Gastroesophageal sphincter (tissue), 3 donors: ENCODE measurements at regions not wholly inside any gene's neighbourhood (a gene's known extent, or its start where the extent isn't known, plus 50 kb on each side); places are given as distances from the start of the nearest gene placed in this dataset.

Experiments
- CTCF ChIP-seq, 4 experiments: fragments of 200-600 bp in 2 of 4; fragments of 450-650 bp in 2 of 4; sonication (generic) in 1 of 4; IDR thresholded peaks; one replicate each; pipeline ENCODE4 v1.5.1; 2017 to 2019; ENCODE audit warnings: antibody characterized with exemption in 4 of 4, mild to moderate bottlenecking in 2 of 4, moderate library complexity in 2 of 4
- EP300 ChIP-seq: sonication (generic); formaldehyde crosslinking; IDR thresholded peaks from one replicate; pipeline ENCODE4 v1.6.1; 2017; ENCODE audit warnings: antibody characterized with exemption, mild to moderate bottlenecking
- POLR2AphosphoS5 ChIP-seq: sonication (generic); formaldehyde crosslinking; IDR thresholded peaks from one replicate; pipeline ENCODE4 v1.6.1; 2017; ENCODE audit warnings: antibody characterized with exemption

- TF ChIP-seq CTCF (IDR thresholded peaks at IDR 0.05): no peak
- TF ChIP-seq EP300: no peak
- no peak for TF ChIP-seq POLR2AphosphoS5
Observed at GRCh38 chr1:34500451-34500850, 254.4 kb upstream of the GJB5 start.
